Activated CD8-positive, alpha-beta memory T cell treated with anti-CD3 and anti-CD28 coated beads, Interleukin-2, amount 50 U/mL, for 4 hours (primary cell): ENCODE measurements at regions not wholly inside any gene's neighbourhood (a gene's known extent, or its start where the extent isn't known, plus 50 kb on each side); places are given as distances from the start of the nearest gene placed in this dataset.

Experiments used
- DNase-seq: peaks from one replicate; pipeline ENCODE4 v3.0.0-alpha.2; 2020

DNA sequence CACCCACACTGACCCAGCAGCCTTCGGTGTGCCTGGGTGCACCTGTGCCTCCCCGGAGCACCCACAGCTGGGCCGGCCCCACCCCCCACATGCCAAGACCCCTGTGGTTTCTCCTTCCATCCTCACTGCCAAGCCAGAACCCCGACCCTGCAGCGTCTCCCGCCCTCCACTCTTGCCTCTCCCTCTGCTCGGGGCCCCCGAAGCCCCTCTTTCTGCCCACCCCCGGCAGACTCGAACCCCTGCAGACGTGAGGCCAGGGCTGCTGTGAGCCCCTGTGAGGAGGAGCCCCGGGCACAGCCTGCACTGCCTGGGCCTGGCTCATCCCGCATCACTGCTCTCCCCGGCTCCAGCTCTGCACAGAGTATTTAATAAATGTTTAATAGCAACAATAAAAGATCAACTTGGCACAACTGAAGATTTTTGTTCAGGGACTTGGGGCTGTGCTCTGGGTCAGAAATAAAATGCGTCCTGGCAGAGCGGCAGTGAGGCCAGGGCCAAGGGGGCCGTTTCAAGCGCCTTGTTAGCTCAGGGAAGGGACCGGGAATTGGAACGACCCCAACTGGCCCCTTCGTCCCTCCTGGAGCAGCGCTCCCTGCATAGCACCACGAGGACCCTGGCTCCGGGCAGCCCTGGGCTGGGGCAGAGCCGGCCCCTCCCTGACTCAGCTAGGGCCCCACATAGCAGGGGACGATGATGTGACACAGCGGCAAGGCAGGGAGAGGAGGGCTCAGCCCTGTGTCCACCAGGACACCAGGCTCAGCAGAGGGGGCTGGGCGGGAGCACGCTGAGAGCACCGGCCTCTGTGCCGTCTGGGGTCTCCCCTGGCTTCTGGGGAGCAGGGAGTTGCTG is 520.8 kb downstream of the BRD1 start:
- peak; percentile 9 for DNase-seq

- DNase-seq: peak; percentile 1
These were observed 521.6 kb downstream of the BRD1 start for GRCh38 chr22:49305966-49306631.

GRCh38 chr22:49305214-49305965 is 522.3 kb downstream of the BRD1 start:
- DNase-seq: peak; percentile 68

DNA sequence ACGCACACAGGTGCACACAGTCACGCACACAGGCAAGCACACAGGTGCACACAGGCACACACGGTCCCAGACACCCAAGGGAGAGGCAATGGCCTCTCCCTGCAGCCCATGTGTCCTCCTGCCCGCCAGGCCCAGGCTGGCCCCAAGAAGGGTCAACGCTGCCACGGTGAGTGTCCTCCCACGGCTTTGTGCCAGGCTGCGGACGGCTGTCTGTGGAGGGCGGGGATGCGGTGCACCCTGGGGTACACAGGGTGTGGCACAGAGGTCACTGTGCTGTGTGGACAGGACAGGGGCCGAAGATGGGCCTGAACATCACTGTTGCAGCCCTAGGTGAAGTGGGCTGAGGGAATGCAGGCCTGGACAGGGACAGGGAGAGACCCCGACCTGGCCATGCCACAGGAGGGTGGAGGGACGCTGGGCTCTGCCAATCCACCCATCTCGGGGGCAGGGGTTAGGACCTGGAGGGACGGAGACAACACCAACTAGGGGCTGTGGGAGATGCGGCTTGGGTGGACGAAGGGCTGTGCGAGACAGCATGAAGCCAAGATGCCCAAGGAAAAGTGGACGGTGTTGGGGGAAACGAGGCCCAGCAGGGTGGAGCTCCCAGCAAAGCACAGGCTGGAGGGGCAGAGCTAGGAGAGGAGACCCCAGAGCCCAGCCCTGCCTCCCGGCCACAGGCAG is 523.8 kb downstream of the BRD1 start:
- peak; percentile 10 for DNase-seq

- no peak for DNase-seq
These were observed 524.5 kb downstream of the BRD1 start for GRCh38 chr22:49303061-49303735.

DNA sequence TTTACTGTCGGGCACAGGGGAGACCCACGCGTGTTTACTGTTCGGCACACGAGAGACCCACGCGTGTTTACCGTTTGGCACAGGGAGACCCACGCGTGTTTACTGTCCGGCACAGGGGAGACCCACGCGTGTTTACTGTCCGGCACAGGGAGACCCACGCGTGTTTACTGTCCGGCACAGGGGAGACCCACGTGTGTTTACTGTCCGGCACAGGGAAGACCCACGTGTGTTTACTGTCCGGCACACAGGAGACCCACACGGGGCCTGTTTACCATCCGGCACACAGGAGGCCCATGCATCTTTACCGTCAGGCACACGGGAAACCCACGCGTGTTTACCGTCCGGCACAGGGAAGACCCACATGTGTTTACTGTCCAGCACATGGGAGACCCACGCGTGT is 525.1 kb downstream of the BRD1 start:
- DNase-seq: no peak

- no peak for DNase-seq
These were observed 525.6 kb downstream of the BRD1 start for GRCh38 chr22:49302150-49302460.

- no peak for DNase-seq
These were observed 526.1 kb downstream of the BRD1 start for GRCh38 chr22:49301398-49302149.

- no peak for DNase-seq
These were observed 526.7 kb downstream of the BRD1 start for GRCh38 chr22:49300951-49301397.

GRCh38 chr22:49300241-49300640 is 527.4 kb downstream of the BRD1 start:
- no peak for DNase-seq

- no peak for DNase-seq
These were observed 527.8 kb downstream of the BRD1 start for GRCh38 chr22:49299821-49300231.

DNA sequence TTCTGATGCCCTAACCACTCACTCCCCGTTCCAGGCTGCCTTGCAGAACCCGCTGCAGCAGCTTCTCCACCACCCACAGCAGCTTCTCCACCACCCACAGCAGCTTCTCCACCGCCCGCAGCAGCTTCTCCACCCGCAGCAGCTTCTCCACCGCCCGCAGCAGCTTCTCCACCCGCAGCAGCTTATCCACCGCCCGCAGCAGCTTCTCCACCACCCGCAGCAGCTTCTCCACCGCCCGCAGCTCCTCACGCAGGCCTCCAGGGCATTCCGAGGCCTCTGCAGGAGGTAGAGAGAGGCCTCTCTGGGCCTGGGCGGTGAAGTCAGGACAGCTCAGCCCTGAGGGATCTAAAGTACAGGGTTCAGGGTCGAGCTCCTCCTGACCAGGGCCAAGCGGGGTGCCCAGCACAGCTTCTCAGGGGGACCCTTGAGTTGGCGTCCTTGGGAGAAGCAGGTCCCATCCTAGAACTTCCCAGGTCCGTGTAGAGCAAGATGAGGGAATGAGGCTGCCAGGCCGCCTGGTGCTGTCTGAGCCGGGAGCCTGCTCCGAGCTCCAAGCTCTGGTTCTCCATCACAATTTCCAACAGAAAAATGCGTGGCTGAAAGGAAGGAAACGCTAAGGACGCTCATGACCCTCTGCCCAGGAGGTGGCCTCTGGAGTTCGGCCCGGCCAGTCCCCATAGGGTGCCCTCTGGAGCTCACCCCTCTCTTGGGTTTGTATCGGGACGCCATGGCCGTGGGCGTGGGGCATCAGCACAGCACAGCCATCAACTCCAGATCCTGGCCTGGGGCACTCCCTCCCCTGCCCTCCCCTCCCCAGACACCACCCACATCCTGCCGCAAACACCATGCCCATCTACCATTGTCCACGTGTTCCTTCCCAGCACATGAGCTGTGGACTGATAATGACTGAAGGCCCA is 528.6 kb downstream of the BRD1 start:
- no peak for DNase-seq

DNA sequence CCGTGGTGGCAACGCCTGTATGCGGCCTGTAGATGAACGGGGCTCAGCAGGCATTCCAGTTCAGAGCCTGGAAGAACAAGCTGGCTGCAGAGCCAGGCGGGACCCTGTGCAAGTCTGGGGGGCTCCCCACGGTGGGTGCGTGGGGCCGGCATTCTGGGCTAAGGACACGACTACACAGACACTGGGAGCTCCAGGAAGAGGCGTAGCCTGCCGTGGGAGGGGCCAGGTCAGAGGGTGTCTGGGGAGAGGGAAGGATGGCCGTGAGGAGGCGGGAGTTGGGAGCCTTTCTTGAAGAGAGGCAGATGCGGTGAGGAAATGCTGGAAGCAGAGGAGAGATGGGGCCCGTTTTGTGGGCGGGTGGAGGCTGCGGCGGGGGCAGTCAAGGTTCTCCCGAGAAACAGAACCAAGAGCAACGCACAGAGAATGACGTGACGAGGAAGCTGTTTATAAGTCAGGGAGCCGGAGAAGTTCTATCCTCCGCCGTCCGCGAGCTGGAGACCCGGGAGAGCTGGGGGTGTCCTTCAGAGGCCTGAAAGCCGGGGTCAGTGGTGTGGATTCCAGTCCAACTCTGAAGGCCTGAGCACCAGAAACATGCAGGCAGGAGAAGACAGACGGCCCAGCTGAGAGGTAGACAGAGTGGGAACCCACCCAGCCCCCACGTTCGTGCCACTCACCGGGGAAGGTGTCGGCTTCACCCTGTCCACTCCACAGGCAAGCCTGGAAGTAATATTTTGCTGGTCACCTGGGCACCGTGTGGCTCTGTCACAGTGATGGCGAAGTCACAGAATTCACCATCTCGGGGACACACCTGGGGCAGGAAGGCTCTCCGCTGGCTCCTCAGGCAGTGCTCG is 529.6 kb downstream of the BRD1 start:
- DNase-seq: no peak

GRCh38 chr22:49297286-49297870 is 530.3 kb downstream of the BRD1 start:
- DNase-seq: no peak

DNA sequence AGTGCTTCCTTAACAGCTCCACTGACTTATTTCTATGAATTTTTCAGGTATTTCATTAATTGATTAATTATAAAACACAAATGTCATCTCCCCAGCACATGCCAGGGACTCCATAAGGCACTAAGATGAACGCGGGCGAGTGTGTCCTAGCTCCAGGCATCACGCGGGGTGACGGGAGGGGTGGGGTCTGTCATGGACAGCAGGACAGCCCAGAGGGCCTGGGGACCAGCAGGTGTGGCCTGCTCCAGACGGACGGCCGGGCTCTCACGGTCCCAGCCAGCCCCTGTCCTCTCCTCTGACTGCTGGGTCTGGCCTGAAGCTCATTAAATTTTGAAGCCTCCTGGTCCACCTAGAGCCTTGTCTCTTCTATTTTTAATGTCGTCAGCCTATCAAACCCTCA is 531.1 kb downstream of the BRD1 start:
- no peak for DNase-seq

DNA sequence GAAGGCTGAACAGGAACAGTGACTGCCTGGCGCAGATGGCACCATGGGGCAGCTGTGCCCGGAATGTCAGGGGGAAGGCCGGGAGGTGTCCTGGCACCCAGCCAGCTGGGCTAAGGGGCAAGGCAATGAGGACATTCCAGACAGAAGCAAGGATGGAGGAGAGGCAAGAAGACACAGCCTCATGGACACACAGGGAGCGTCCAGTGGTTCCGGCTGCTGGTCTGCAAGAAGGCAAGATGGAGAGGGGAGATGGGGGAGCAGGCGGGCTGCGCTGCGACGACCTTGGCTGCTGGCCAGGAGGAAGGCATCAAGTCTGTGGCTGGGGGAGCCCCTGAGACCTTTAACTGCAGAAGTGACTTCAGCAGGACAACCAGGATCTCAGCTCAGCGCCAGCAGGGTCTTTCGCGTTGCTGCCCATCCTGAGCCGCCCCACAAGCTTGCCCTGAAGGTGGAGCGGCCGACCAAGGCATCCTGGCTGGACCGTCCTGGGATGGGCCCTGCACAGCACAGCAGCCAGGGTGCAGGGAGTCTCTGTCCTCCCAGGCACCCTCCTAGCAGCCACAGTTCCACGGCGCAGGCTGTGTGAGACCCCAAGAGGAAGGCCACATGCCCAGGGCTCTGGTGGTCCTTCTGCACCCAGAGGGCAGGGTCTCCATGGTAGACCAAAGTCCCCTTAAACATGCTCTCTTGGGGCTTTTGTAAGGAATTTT is 531.7 kb downstream of the BRD1 start:
- DNase-seq: no peak

- DNase-seq: no peak
These were observed 532.3 kb downstream of the BRD1 start for GRCh38 chr22:49295465-49295743.

GRCh38 chr22:49294656-49295464 is 532.8 kb downstream of the BRD1 start:
- DNase-seq: no peak
